ENCODE measurements at regions not wholly inside any gene's neighbourhood (a gene's known extent, or its start where the extent isn't known, plus 50 kb on each side); places are given as distances from the start of the nearest gene placed in this dataset.

DNA sequence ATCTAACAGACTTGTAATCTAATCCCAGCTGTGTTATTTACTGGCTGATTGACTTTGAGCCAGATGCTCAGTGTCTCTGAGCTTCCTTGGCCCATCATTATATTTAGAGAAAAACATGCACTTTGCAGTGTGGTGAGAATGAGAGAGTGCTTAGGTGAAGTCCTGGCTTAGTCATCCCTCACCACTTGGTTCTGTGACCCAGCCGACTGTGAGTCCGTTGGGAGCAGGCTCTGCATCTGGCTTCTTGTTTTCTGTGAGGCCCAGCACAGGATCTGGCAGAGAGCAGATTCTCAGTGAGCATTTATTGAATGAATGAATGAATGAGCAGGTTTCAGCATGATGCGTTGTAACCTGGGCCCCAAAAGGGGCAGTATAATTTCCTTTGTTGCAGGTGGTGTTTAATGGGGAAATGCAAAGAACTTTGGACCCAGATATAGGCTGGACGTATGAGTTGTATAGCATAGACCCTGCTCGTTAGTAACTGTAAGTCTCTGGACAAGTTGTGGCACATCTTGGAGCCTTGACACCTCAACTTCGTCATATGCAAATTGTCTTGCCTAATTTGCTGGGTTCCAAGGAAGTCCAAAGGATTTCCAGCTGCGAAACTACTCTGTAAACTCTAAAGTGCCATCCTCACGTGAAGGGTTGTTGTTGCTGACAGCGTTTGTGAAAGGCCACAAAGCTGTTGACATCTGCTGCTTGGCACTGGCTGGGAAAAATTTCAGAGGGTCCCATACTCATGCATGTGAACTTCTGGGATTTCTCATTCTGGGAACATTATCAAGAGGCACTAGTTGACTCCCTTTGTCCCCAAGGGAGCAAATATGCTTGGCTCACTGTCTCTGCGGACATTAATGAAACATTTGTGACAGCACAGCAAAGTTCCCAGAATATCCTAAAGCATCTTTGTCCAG lies 138.8 kb upstream of the USP24 start:
- Mint-ChIP-seq H3K4me3 (no peak overlapping the region), H3K9me3 (ENCODE audit: low read depth) (no peaks in the 10 kb centered on the region), H3K36me3 (no peaks in the 10 kb centered on the region), H3K27ac (no peak overlapping the region), H3K27me3 (peaks cover 23% of the 10 kb centered on the region), H3K4me1 (no peaks in the 10 kb centered on the region)
- no peak for ATAC-seq
- CTCF ChIA-PET: no interaction called here
- no peak for DNase-seq

GRCh38 chr1:55352811-55353180 lies 137.6 kb upstream of the USP24 start:
- Mint-ChIP-seq H3K27me3 (peaks cover 25% of the 10 kb centered on the region), H3K9me3 (ENCODE audit: low read depth) (no peaks in the 10 kb centered on the region), H3K27ac (no peak overlapping the region), H3K4me1 (no peaks in the 10 kb centered on the region), H3K4me3 (no peak overlapping the region), H3K36me3 (no peaks in the 10 kb centered on the region)
- no peak for DNase-seq
- no peak for ATAC-seq
- CTCF ChIA-PET: no interaction called here

- Mint-ChIP-seq H3K9me3 (ENCODE audit: low read depth) (no peaks in the 10 kb centered on the region), H3K36me3 (no peaks in the 10 kb centered on the region), H3K27ac (no peak overlapping the region), H3K4me3 (no peak overlapping the region), H3K4me1 (no peaks in the 10 kb centered on the region), H3K27me3 (peaks cover 28% of the 10 kb centered on the region)
- DNase-seq (no peak), ATAC-seq (no peak)
- CTCF ChIA-PET: no interaction called here
Measured at GRCh38 chr1:55352080-55352810, 137.1 kb upstream of the USP24 start.

- Mint-ChIP-seq H3K27me3 (peaks cover 25% of the 10 kb centered on the region), H3K4me1 (no peaks in the 10 kb centered on the region), H3K4me3 (no peak overlapping the region), H3K9me3 (ENCODE audit: low read depth) (no peaks in the 10 kb centered on the region), H3K27ac (no peak overlapping the region), H3K36me3 (no peaks in the 10 kb centered on the region)
- CTCF ChIA-PET: no interaction called here
- ATAC-seq: no peak
- DNase-seq: no peak
Measured at GRCh38 chr1:55348356-55348755, 133.2 kb upstream of the USP24 start.

GRCh38 chr1:55347866-55348265 lies 132.7 kb upstream of the USP24 start:
- ATAC-seq (no peak), DNase-seq (no peak)
- no peak overlapping the region for H3K27ac Mint-ChIP-seq
- H3K27me3 Mint-ChIP-seq: peaks cover 27% of the 10 kb centered on the region
- CTCF ChIA-PET: no interaction called here
- H3K9me3 Mint-ChIP-seq (ENCODE audit: low read depth): no peaks in the 10 kb centered on the region
- H3K4me3 Mint-ChIP-seq: no peak overlapping the region
- no peaks in the 10 kb centered on the region for H3K4me1 Mint-ChIP-seq
- no peaks in the 10 kb centered on the region for H3K36me3 Mint-ChIP-seq

DNA sequence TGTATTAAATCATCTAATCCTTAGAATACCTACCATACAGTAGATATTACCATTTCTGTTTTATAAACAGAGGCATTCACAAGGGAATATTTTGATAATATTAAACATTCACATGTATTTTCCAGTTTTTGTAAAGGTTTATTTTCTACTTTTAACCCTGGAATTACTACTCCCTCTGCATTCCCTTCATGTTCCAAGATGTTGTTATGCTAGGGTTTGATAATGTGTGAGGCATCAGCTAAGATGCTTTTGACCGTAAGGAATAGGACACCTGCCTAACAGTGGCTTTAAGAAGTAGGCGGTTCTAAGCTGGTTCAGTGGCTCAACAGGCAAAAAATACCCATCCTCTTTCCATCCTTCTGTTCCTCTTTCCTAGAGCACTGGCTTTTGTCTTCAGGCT lies 131.9 kb upstream of the USP24 start:
- no peak for DNase-seq
- H3K27me3 Mint-ChIP-seq: peaks cover 26% of the 10 kb centered on the region
- CTCF ChIA-PET: interaction anchor here (1.2 kb wide), 2 partner anchors 10 to 29 kb away, joined by 4 read pairs; no protein-coding TSS in a partner anchor
- no peaks in the 10 kb centered on the region for H3K9me3 Mint-ChIP-seq (ENCODE audit: low read depth)
- ATAC-seq: no peak
- no peaks in the 10 kb centered on the region for H3K36me3 Mint-ChIP-seq
- no peaks in the 10 kb centered on the region for H3K4me1 Mint-ChIP-seq
- H3K27ac Mint-ChIP-seq: no peak overlapping the region
- H3K4me3 Mint-ChIP-seq: no peak overlapping the region

DNA sequence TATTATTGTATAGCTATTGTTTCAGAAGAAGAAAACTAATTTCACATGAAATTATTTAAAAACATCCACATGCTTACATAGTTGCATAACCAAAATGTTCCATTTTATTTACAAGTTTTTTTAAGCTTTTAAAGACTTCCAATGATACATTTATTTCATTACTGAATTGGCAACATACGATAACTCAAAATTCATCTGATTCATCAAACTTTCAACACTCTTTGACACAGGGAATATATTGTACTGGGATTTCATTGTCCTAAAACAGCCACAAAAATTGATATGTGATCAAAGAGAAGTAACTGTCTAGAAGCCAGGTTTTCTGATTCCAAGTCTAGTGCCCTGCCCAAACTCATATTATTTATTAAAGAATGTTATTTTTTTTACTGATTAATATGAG lies 131.4 kb upstream of the USP24 start:
- Mint-ChIP-seq H3K36me3 (no peaks in the 10 kb centered on the region), H3K27ac (no peak overlapping the region), H3K27me3 (peaks cover 26% of the 10 kb centered on the region), H3K9me3 (ENCODE audit: low read depth) (no peaks in the 10 kb centered on the region), H3K4me1 (no peaks in the 10 kb centered on the region), H3K4me3 (no peak overlapping the region)
- ATAC-seq: no peak
- no peak for DNase-seq
- CTCF ChIA-PET: interaction anchor here (1.2 kb wide), 2 partner anchors 10 to 29 kb away, joined by 4 read pairs; no protein-coding TSS in a partner anchor

- Mint-ChIP-seq H3K36me3 (no peaks in the 10 kb centered on the region), H3K4me1 (peaks cover 2% of the 10 kb centered on the region), H3K9me3 (ENCODE audit: low read depth) (no peaks in the 10 kb centered on the region), H3K27me3 (peaks cover 7% of the 10 kb centered on the region), H3K4me3 (no peak overlapping the region), H3K27ac (no peak overlapping the region)
- CTCF ChIA-PET: no interaction called here
- DNase-seq: no peak
- no peak for ATAC-seq
Measured at GRCh38 chr1:55339681-55340080, 124.5 kb upstream of the USP24 start.

- DNase-seq: no peak
- H3K27me3 Mint-ChIP-seq: peaks cover 9% of the 10 kb centered on the region
- ATAC-seq: no peak
- H3K27ac Mint-ChIP-seq: no peak overlapping the region
- no peak overlapping the region for H3K4me3 Mint-ChIP-seq
- CTCF ChIA-PET: interaction anchor here (1.0 to 2.2 kb wide), 7 partner anchors 23 to 393 kb away, joined by 3 to 8 read pairs (median 5); no protein-coding TSS in a partner anchor
- no peaks in the 10 kb centered on the region for H3K9me3 Mint-ChIP-seq (ENCODE audit: low read depth)
- peaks cover 6% of the 10 kb centered on the region for H3K4me1 Mint-ChIP-seq
- no peaks in the 10 kb centered on the region for H3K36me3 Mint-ChIP-seq
Measured at GRCh38 chr1:55338448-55338820, 123.3 kb upstream of the USP24 start.

- H3K4me1 Mint-ChIP-seq: peaks cover 6% of the 10 kb centered on the region
- CTCF ChIA-PET: interaction anchor here (0.5 to 2.2 kb wide), 13 partner anchors 9 to 393 kb away, joined by 3 to 8 read pairs (median 3); no protein-coding TSS in a partner anchor
- H3K27me3 Mint-ChIP-seq: peaks cover 6% of the 10 kb centered on the region
- no peaks in the 10 kb centered on the region for H3K9me3 Mint-ChIP-seq (ENCODE audit: low read depth)
- no peak overlapping the region for H3K4me3 Mint-ChIP-seq
- no peak for ATAC-seq
- no peaks in the 10 kb centered on the region for H3K36me3 Mint-ChIP-seq
- H3K27ac Mint-ChIP-seq: no peak overlapping the region
- DNase-seq: no peak
Measured at GRCh38 chr1:55337801-55338447, 122.8 kb upstream of the USP24 start.

DNA sequence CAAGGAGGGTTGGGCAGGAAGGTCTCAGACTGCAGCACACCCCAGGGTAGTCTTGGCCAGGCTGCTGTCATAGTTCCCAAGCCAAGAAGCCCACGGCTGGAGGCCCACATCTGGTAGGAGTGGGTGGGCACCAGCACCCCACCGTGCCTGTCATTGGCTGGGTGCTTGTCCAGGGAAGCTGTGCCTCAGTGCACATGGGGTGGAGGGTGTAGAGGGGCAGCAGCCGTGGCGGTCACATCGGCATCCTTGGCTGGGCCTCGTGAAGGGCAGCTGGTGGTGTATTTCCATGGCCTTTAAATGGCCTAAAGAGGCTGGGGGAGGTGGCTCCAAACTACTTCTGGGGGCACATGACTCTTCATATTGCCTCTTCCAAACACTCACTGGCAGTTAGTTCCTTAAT lies 119.6 kb upstream of the USP24 start:
- Mint-ChIP-seq H3K4me1 (peaks cover 6% of the 10 kb centered on the region), H3K27me3 (peaks cover 5% of the 10 kb centered on the region), H3K4me3 (no peak overlapping the region), H3K36me3 (no peaks in the 10 kb centered on the region), H3K9me3 (ENCODE audit: low read depth) (no peaks in the 10 kb centered on the region), H3K27ac (no peak overlapping the region)
- no peak for DNase-seq
- CTCF ChIA-PET: interaction anchor here (0.6 kb wide), 1 partner anchor 19 kb away, joined by 3 read pairs; no protein-coding TSS in a partner anchor
- ATAC-seq: no peak

DNA sequence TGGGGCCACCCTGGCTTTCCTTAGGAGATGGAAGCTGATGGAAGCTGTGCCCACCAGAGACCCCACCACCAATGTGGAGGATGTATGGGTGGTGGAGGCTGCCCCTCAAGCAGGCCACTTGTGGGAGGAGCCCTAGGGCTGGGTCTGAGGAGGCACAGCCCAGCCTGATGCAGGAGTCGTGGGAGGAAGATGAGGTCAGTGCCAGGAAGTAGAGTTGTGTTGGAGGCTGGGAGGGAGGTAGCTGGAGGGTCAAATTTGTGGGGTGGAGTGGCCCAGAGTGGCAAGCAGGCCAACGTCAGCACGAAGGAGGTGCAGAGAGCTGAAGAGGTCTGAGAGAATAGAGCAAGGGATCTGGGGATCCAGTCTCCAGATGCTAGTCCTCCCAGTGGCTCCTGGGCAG lies 119.0 kb upstream of the USP24 start:
- Mint-ChIP-seq H3K9me3 (ENCODE audit: low read depth) (no peaks in the 10 kb centered on the region), H3K27ac (peak overlapping the region; percentile 0), H3K4me1 (peaks cover 6% of the 10 kb centered on the region), H3K27me3 (peaks cover 5% of the 10 kb centered on the region), H3K36me3 (no peaks in the 10 kb centered on the region), H3K4me3 (no peak overlapping the region)
- CTCF ChIA-PET: no interaction called here
- DNase-seq (no peak), ATAC-seq (no peak)

DNA sequence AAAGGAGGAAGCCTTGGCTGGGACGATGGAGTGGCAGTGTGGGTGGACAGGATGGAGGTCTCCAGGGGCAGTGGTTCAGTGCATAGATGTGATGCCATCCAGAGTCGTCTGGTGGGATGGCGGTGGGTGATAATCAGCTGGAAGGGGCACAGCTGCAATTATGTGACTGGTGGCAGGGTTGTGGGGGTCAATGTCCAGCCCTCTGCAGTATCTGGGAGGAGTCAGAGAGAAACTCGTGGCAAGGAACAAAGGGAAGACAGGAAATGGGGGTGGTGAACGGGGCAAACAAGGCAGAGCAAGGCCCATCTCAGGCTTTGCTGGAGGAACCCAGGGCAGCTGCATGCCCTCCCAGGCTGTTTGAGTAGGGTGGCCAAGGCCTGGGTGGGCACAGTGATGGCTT lies 118.3 kb upstream of the USP24 start:
- no peak overlapping the region for H3K27ac Mint-ChIP-seq
- no peaks in the 10 kb centered on the region for H3K36me3 Mint-ChIP-seq
- peaks cover 5% of the 10 kb centered on the region for H3K27me3 Mint-ChIP-seq
- no peak for ATAC-seq
- peaks cover 6% of the 10 kb centered on the region for H3K4me1 Mint-ChIP-seq
- no peak overlapping the region for H3K4me3 Mint-ChIP-seq
- CTCF ChIA-PET: no interaction called here
- H3K9me3 Mint-ChIP-seq (ENCODE audit: low read depth): no peaks in the 10 kb centered on the region
- no peak for DNase-seq

Measured in activated CD8-positive, alpha-beta memory T cell treated with anti-CD3 and anti-CD28 coated beads, Interleukin-2, amount 10 ng/mL, durations not matched to agents 7 days and 5 days (primary cell).